ENCODE measurements at regions not wholly inside any gene's neighbourhood (a gene's known extent, or its start where the extent isn't known, plus 50 kb on each side); places are given as distances from the start of the nearest gene placed in this dataset.

DNA sequence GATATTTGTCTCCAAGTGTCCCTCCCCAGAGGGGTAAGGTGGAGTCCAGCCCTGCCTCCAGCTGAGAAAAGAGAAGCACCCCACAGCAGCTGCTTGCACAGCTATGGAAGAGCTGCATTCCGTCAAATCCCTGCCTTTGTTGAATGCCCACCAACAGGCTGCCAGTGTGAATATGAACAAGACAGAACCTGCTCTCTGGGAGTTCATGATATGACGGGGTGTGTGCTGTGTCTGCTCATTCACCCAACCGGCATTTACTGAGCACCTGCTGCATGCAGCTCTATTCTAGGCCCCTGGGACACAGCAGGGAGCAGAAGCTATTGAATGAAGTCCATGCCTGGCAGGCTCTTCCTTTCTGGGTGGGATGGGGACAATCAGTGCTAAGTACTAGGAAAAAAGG is 238.8 kb downstream of the GADD45G start:
- Histone ChIP-seq H3K9me3 (ENCODE audit: control insufficient read depth in 1 of 2, insufficient read depth in 1 of 2, low read depth in 1 of 2, low read length in 2 of 2) (no peaks in the 10 kb centered on the region), H4K20me1 (ENCODE audit: insufficient read depth) (no peaks in the 10 kb centered on the region), H3K9ac (ENCODE audit: low read length) (no peak overlapping the region), H3K27me3 (ENCODE audit: insufficient read depth, low read length) (peaks cover 3% of the 10 kb centered on the region), H3K9me2 (ENCODE audit: insufficient read depth) (no peaks in the 10 kb centered on the region), H3K27ac (ENCODE audit: low read depth, low read length) (no peak overlapping the region), H2AFZ (ENCODE audit: low read depth, low read length, poor library complexity, severe bottlenecking) (no peak overlapping the region), H3K36me3 (ENCODE audit: control insufficient read depth in 1 of 2, insufficient read depth in 2 of 2, low read length in 2 of 2) (no peaks in the 10 kb centered on the region), H3K4me3 (replicated peaks in 1 of 2; ENCODE audit: low read depth in 1 of 2, low read length in 2 of 2) (no peak overlapping the region), H3K79me2 (ENCODE audit: insufficient read depth, low read length) (no peaks in the 10 kb centered on the region), H3K4me1 (ENCODE audit: control insufficient read depth in 1 of 2, insufficient read depth in 2 of 2, low read length in 2 of 2) (no peaks in the 10 kb centered on the region), H3K4me2 (ENCODE audit: low read length) (no peak overlapping the region)
- RAD21 ChIA-PET (ENCODE audit: low non-redundant PET in 1 of 2, low total read pairs in 2 of 2, uncharacterized antibody in 2 of 2, unreplicated experiment in 2 of 2), result no interaction called here
- CTCF ChIA-PET, result no interaction called here
- intact Hi-C loops (cut with micrococcal nuclease), result no loop called here
- no peak for TF ChIP-seq POLR2AphosphoS5 (IDR thresholded peaks at IDR 0.05; ENCODE audit: low read depth, low read length)
- no peak for TF ChIP-seq SIN3A (IDR thresholded peaks at IDR 0.05; ENCODE audit: low read depth)
- TF ChIP-seq, protein P1, sequence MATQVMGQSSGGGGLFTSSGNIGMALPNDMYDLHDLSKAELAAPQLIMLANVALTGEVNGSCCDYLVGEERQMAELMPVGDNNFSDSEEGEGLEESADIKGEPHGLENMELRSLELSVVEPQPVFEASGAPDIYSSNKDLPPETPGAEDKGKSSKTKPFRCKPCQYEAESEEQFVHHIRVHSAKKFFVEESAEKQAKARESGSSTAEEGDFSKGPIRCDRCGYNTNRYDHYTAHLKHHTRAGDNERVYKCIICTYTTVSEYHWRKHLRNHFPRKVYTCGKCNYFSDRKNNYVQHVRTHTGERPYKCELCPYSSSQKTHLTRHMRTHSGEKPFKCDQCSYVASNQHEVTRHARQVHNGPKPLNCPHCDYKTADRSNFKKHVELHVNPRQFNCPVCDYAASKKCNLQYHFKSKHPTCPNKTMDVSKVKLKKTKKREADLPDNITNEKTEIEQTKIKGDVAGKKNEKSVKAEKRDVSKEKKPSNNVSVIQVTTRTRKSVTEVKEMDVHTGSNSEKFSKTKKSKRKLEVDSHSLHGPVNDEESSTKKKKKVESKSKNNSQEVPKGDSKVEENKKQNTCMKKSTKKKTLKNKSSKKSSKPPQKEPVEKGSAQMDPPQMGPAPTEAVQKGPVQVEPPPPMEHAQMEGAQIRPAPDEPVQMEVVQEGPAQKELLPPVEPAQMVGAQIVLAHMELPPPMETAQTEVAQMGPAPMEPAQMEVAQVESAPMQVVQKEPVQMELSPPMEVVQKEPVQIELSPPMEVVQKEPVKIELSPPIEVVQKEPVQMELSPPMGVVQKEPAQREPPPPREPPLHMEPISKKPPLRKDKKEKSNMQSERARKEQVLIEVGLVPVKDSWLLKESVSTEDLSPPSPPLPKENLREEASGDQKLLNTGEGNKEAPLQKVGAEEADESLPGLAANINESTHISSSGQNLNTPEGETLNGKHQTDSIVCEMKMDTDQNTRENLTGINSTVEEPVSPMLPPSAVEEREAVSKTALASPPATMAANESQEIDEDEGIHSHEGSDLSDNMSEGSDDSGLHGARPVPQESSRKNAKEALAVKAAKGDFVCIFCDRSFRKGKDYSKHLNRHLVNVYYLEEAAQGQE (IDR thresholded peaks at IDR 0.05; ENCODE audit: low read depth), result no peak
- TF ChIP-seq EGR1 (IDR thresholded peaks at IDR 0.05; ENCODE audit: low read depth), result no peak
- no peak for TF ChIP-seq YY1 (IDR thresholded peaks at IDR 0.05; ENCODE audit: extremely low read depth, insufficient replicate concordance, low read depth, low read length)
- POLR2A ChIA-PET, result no interaction called here
- no TSS peak for BruUV-seq (replicated peaks)
- ATAC-seq (no peak), DNase-seq (ENCODE audit: low read depth, low spot score) (no peak)

DNA sequence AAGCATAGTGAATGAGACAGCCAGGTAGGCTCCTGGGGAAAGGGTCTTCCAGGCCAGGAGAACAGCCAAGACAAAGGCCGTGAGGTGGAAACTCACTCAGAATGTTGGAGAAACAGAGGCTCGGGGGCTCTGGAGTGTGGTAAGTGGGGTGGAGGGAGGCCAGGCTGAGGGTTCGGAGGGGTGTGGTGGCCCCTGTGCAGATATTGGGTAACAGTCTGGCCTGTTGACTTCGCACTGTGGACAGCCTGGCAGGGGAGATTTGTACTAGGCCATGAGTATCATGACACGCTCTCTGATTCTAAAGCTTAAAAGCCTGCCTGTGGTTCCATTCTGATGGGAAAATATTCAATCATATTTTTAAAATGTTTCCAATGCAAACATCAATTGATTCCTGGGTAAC is 239.3 kb downstream of the GADD45G start:
- H3K4me2 ChIP-seq (ENCODE audit: low read length), result no peak overlapping the region
- CTCF ChIA-PET, result no interaction called here
- intact Hi-C loops (cut with micrococcal nuclease), result no loop called here
- H3K9me2 ChIP-seq (ENCODE audit: insufficient read depth), result no peaks in the 10 kb centered on the region
- no peak overlapping the region for H2AFZ ChIP-seq (ENCODE audit: low read depth, low read length, poor library complexity, severe bottlenecking)
- no peaks in the 10 kb centered on the region for H4K20me1 ChIP-seq (ENCODE audit: insufficient read depth)
- H3K36me3 ChIP-seq (ENCODE audit: control insufficient read depth in 1 of 2, insufficient read depth in 2 of 2, low read length in 2 of 2), result no peaks in the 10 kb centered on the region
- H3K79me2 ChIP-seq (ENCODE audit: insufficient read depth, low read length), result no peaks in the 10 kb centered on the region
- POLR2A ChIA-PET, result no interaction called here
- ATAC-seq (no peak), DNase-seq (ENCODE audit: low read depth, low spot score) (no peak)
- BruUV-seq (replicated peaks), result no TSS peak
- H3K9me3 ChIP-seq (ENCODE audit: control insufficient read depth in 1 of 2, insufficient read depth in 1 of 2, low read depth in 1 of 2, low read length in 2 of 2), result no peaks in the 10 kb centered on the region; a peak in 1 of 4 replicates
- RAD21 ChIA-PET (ENCODE audit: low non-redundant PET in 1 of 2, low total read pairs in 2 of 2, uncharacterized antibody in 2 of 2, unreplicated experiment in 2 of 2), result no interaction called here
- H3K9ac ChIP-seq (ENCODE audit: low read length), result no peak overlapping the region
- no peaks in the 10 kb centered on the region for H3K4me1 ChIP-seq (ENCODE audit: control insufficient read depth in 1 of 2, insufficient read depth in 2 of 2, low read length in 2 of 2)
- H3K27me3 ChIP-seq (ENCODE audit: insufficient read depth, low read length), result peaks cover 3% of the 10 kb centered on the region
- no peak overlapping the region for H3K4me3 ChIP-seq (replicated peaks in 1 of 2; ENCODE audit: low read depth in 1 of 2, low read length in 2 of 2)
- no peak overlapping the region for H3K27ac ChIP-seq (ENCODE audit: low read depth, low read length)
- TF ChIP-seq YY1 (IDR thresholded peaks at IDR 0.05; ENCODE audit: extremely low read depth, insufficient replicate concordance, low read depth, low read length) (no peak), TCF7L2 (IDR thresholded peaks at IDR 0.05; ENCODE audit: borderline replicate concordance, extremely low read depth, insufficient read depth, insufficient read length) (no peak), SRF (IDR thresholded peaks at IDR 0.05; ENCODE audit: low read depth) (no peak), POLR2AphosphoS5 (IDR thresholded peaks at IDR 0.05; ENCODE audit: low read depth, low read length) (no peak), ZFX (IDR thresholded peaks at IDR 0.05) (no peak), CBX3 (IDR thresholded peaks at IDR 0.05; ENCODE audit: low read depth) (no peak), SP1 (IDR thresholded peaks at IDR 0.05; ENCODE audit: low read depth) (no peak)
- TF ChIP-seq, protein P2, sequence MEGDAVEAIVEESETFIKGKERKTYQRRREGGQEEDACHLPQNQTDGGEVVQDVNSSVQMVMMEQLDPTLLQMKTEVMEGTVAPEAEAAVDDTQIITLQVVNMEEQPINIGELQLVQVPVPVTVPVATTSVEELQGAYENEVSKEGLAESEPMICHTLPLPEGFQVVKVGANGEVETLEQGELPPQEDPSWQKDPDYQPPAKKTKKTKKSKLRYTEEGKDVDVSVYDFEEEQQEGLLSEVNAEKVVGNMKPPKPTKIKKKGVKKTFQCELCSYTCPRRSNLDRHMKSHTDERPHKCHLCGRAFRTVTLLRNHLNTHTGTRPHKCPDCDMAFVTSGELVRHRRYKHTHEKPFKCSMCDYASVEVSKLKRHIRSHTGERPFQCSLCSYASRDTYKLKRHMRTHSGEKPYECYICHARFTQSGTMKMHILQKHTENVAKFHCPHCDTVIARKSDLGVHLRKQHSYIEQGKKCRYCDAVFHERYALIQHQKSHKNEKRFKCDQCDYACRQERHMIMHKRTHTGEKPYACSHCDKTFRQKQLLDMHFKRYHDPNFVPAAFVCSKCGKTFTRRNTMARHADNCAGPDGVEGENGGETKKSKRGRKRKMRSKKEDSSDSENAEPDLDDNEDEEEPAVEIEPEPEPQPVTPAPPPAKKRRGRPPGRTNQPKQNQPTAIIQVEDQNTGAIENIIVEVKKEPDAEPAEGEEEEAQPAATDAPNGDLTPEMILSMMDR (IDR thresholded peaks at IDR 0.05 in 2 of 3, conservative IDR thresholded peaks at IDR 0.05 in 1 of 3; ENCODE audit: borderline replicate concordance in 1 of 3, insufficient read depth in 1 of 3, low read depth in 2 of 3, low read length in 2 of 3), result no peak
- TF ChIP-seq, protein P1 (IDR thresholded peaks at IDR 0.05; ENCODE audit: low read depth), result no peak
